Osteoblast (primary cell): ENCODE measurements at regions not wholly inside any gene's neighbourhood (a gene's known extent, or its start where the extent isn't known, plus 50 kb on each side); places are given as distances from the start of the nearest gene placed in this dataset.

ENCODE experiments used
- DNase-seq: peaks from one replicate; pipeline ENCODE4 v3.0.0; 2011; ENCODE audit warnings: low spot score, mixed read lengths; ENCODE audit not compliant: insufficient read length; ENCODE audit errors: missing footprints
- H2AFZ ChIP-seq: 2 replicates; pipeline ENCODE4 v1.6.0; 2011; ENCODE audit warnings: mild to moderate bottlenecking, low read length
- H3K27ac ChIP-seq: 2 replicates; pipeline ENCODE4 v1.5.1; 2011; ENCODE audit warnings: mild to moderate bottlenecking, low read depth, low read length, moderate library complexity
- H3K27me3 ChIP-seq: 2 replicates; pipeline ENCODE4 v1.6.0; 2012; ENCODE audit warnings: mild to moderate bottlenecking, control low read depth, inconsistent platforms, low read length, moderate library complexity; ENCODE audit not compliant: insufficient read depth
- H3K36me3 ChIP-seq: 2 replicates; pipeline ENCODE4 v1.5.1; 2011; ENCODE audit warnings: mild to moderate bottlenecking, low read length, control low read depth, moderate library complexity; ENCODE audit not compliant: insufficient read depth
- H3K4me1 ChIP-seq: 2 replicates; pipeline ENCODE4 v1.5.1; 2011; ENCODE audit warnings: mild to moderate bottlenecking, low read length, control low read depth, moderate library complexity; ENCODE audit not compliant: insufficient read depth
- H3K4me2 ChIP-seq: 2 replicates; pipeline ENCODE4 v1.6.0; 2011; ENCODE audit warnings: mild to moderate bottlenecking, low read length; ENCODE audit not compliant: insufficient read depth
- H3K4me3 ChIP-seq: fragments of 200-600 bp; sonication (generic); 3 replicates; pipeline ENCODE4 v1.5.1; 2012; ENCODE audit warnings: mild to moderate bottlenecking, low read length, inconsistent platforms; ENCODE audit not compliant: insufficient read depth
- H3K79me2 ChIP-seq: 2 replicates; pipeline ENCODE4 v1.6.0; 2012; ENCODE audit warnings: mild to moderate bottlenecking, low read length, control low read depth, inconsistent platforms; ENCODE audit not compliant: insufficient read depth
- H3K9me3 ChIP-seq: 2 replicates; pipeline ENCODE4 v1.5.1; 2011; ENCODE audit warnings: low read depth, low read length, control low read depth
- H4K20me1 ChIP-seq: 2 replicates; pipeline ENCODE4 v1.6.0; 2012; ENCODE audit warnings: mild to moderate bottlenecking, low read length, control low read depth; ENCODE audit not compliant: insufficient read depth
- TF ChIP-seq, protein P1 (sequence below): IDR thresholded peaks from 2 replicates; pipeline ENCODE4 v1.5.1; 2011; ENCODE audit warnings: mild to moderate bottlenecking, low read depth, low read length, moderate library complexity; ENCODE audit errors: extremely low read depth

DNA sequence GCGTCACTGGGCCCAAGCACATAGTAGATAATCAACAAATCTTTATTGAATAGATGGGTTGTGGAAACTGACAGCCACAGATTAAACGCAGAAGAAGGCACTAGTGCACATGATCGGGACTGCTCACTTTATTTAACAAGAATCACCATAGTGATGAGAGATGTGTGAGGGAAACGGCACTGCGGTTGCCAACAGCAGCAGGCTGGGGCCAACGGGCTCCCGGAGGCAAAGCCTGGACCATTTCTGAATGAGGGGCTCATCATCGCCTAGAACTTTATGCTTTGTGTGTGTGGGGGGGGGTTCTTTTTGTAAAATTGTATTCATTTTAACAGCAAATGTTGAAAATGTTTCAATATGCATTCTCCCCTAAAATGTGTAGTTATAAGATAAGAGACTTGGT is 61.9 kb upstream of the RUFY1 start:
- Histone ChIP-seq H3K4me2 (no peak overlapping the region), H4K20me1 (no peaks in the 10 kb centered on the region), H3K36me3 (no peaks in the 10 kb centered on the region), H3K27ac (no peak overlapping the region), H3K9me3 (no peaks in the 10 kb centered on the region), H3K79me2 (no peaks in the 10 kb centered on the region), H3K27me3 (no peaks in the 10 kb centered on the region), H3K4me3 (no peak overlapping the region), H3K4me1 (peaks cover 7% of the 10 kb centered on the region), H2AFZ (no peak overlapping the region)
- TF ChIP-seq, protein P1, sequence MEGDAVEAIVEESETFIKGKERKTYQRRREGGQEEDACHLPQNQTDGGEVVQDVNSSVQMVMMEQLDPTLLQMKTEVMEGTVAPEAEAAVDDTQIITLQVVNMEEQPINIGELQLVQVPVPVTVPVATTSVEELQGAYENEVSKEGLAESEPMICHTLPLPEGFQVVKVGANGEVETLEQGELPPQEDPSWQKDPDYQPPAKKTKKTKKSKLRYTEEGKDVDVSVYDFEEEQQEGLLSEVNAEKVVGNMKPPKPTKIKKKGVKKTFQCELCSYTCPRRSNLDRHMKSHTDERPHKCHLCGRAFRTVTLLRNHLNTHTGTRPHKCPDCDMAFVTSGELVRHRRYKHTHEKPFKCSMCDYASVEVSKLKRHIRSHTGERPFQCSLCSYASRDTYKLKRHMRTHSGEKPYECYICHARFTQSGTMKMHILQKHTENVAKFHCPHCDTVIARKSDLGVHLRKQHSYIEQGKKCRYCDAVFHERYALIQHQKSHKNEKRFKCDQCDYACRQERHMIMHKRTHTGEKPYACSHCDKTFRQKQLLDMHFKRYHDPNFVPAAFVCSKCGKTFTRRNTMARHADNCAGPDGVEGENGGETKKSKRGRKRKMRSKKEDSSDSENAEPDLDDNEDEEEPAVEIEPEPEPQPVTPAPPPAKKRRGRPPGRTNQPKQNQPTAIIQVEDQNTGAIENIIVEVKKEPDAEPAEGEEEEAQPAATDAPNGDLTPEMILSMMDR, result no peak
- no peak for DNase-seq

DNA sequence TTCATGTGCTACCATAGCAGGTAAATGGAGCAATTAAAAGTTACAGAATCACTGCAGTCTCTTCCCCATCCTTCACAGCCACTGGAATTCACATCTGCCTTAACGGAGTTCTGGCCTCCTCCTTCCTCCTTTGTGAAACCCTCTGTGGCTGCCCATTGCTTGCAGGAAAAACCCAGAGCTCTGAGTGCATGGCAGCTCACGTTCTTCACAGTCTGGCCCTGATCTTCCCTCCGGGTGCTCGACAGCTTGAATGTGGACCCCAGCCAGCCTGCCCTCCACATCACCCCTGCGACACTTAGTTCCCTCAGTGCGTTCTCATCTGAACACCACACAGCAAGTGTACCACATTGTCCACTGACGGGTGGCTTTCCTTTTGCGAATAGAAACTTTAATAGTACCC is 63.2 kb upstream of the RUFY1 start:
- Histone ChIP-seq H3K36me3 (no peaks in the 10 kb centered on the region), H4K20me1 (no peaks in the 10 kb centered on the region), H3K4me1 (peaks cover 7% of the 10 kb centered on the region), H3K4me3 (no peak overlapping the region), H3K79me2 (no peaks in the 10 kb centered on the region), H2AFZ (no peak overlapping the region), H3K4me2 (peak overlapping the region; percentile 37), H3K27ac (no peak overlapping the region), H3K27me3 (no peaks in the 10 kb centered on the region), H3K9me3 (no peaks in the 10 kb centered on the region)
- DNase-seq, result peak; percentile 74
- TF ChIP-seq, protein P1, result no peak

DNA sequence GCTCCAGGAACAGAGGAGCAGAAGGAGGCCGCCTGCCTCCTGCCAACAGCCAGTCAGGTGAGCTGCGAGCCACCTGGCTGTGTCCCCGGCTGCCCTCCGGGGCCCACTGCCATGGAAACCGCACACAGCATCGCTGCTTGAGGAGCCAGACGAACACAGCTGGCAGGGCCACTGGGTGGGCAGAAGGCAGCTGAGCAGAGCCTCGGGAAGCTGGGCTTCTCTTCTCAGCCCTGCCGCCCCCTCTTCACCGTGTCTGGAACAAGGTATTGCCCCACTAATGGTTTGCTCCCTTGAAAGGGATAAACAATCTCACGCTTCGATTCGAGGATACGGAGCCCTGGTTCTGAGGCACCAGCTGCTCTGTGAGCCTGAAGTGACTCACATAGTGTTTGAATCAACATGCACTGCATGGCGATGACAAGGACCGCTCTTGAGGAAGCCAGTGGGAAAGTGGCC is 63.7 kb upstream of the RUFY1 start:
- no peaks in the 10 kb centered on the region for H3K9me3 ChIP-seq
- peaks cover 7% of the 10 kb centered on the region for H3K4me1 ChIP-seq
- no peaks in the 10 kb centered on the region for H3K36me3 ChIP-seq
- no peak overlapping the region for H3K27ac ChIP-seq
- H3K27me3 ChIP-seq, result no peaks in the 10 kb centered on the region
- H3K4me3 ChIP-seq, result no peak overlapping the region
- DNase-seq, result peak; percentile 86
- no peaks in the 10 kb centered on the region for H4K20me1 ChIP-seq
- peak overlapping the region; percentile 8 for H2AFZ ChIP-seq
- H3K4me2 ChIP-seq, result peak overlapping the region; percentile 37
- TF ChIP-seq, protein P1, result no peak
- H3K79me2 ChIP-seq, result no peaks in the 10 kb centered on the region

DNA sequence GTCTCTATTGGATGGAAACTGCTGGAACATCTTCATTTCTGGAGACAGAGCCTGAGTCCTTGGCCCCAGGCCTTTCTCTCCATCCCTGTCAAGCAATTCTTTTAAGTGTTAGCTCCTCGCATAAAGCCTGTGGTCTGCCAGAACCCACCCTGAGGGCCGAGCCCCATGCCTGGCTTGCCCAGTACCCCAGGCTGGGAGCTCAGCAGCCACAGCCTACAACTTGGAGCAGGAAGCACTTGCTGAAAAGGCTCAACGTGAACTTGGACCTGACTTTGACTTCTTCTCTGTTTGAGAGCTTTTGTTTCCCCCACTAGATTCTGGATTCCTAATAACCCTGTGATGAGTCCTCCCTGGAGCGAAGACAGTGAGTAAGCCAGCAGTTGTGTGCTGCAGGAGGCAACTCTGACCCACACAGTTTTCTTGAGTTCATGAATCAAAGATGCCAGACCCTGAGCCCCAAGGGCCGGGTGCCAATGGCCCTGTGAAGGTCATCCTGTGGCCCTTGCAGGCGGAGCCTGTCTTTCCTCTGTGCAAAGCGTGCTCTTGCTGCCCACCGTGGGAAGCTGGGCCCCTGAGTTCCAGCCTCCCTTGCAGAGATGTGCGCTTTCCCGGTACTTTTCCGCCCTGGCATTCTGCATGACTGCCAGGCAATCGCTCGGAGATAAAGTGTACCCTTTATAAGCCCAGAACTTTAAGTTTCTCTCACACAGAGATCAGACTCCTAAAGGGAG is 64.3 kb upstream of the RUFY1 start:
- Histone ChIP-seq H3K79me2 (no peaks in the 10 kb centered on the region), H3K4me3 (no peak overlapping the region), H2AFZ (no peak overlapping the region), H4K20me1 (no peaks in the 10 kb centered on the region), H3K36me3 (no peaks in the 10 kb centered on the region), H3K27ac (no peak overlapping the region), H3K27me3 (no peaks in the 10 kb centered on the region), H3K9me3 (no peaks in the 10 kb centered on the region), H3K4me1 (peaks cover 7% of the 10 kb centered on the region), H3K4me2 (peak overlapping the region; percentile 37)
- DNase-seq, result peak; percentile 93
- TF ChIP-seq, protein P1, result no peak
